CD4-positive, CD25-positive, alpha-beta regulatory T cell (primary cell): ENCODE measurements at regions not wholly inside any gene's neighbourhood (a gene's known extent, or its start where the extent isn't known, plus 50 kb on each side); places are given as distances from the start of the nearest gene placed in this dataset.

Source experiments
- ATAC-seq, 2 donors: fragments of 150-1000 bp; cut with Tn5 transposase; one replicate each; pipeline ENCODE4 v1.10.0; 2021; ENCODE audit warnings: low read depth in 2 of 2, moderate number of reproducible peaks in 2 of 2, moderate library complexity in 1 of 2
- DNase-seq, 3 donors: peaks; one replicate each; pipeline versions ENCODE4 v3.0.0 to v3.0.0-alpha.2; 2012 to 2022; ENCODE audit warnings: mixed read lengths in 1 of 3
- H3K27ac ChIP-seq: one replicate; pipeline ENCODE4 v1.7.0; 2013; ENCODE audit warnings: mild to moderate bottlenecking, low read length; ENCODE audit not compliant: insufficient read depth, poor library complexity, severe bottlenecking
- H3K27me3 ChIP-seq: one replicate; pipeline ENCODE4 v1.7.0; 2013; ENCODE audit warnings: low read length; ENCODE audit not compliant: control insufficient read depth, insufficient read depth
- H3K36me3 ChIP-seq: one replicate; pipeline ENCODE4 v1.7.0; 2013; ENCODE audit warnings: mild to moderate bottlenecking, low read length, moderate library complexity; ENCODE audit not compliant: control insufficient read depth, insufficient read depth
- H3K4me1 ChIP-seq: 2 replicates; pipeline ENCODE4 v1.7.0; 2013; ENCODE audit warnings: mild to moderate bottlenecking, low read length; ENCODE audit not compliant: insufficient read depth, control insufficient read depth, poor library complexity, severe bottlenecking
- H3K4me3 ChIP-seq: one replicate; pipeline ENCODE4 v1.7.0; 2013; ENCODE audit warnings: low read depth, mild to moderate bottlenecking, low read length, moderate library complexity
- H3K9me3 ChIP-seq, 2 experiments: 1 replicate in 1 of 2; 2 replicates in 1 of 2; pipeline ENCODE4 v1.7.0; 2013; ENCODE audit warnings: low read length in 2 of 2, mild to moderate bottlenecking in 1 of 2, moderate library complexity in 1 of 2; ENCODE audit not compliant: control insufficient read depth in 2 of 2
- H3K27ac Mint-ChIP-seq, 3 donors: one replicate each; pipeline ENCODE4 v1.8.0; 2020 to 2022; ENCODE audit warnings: mild to moderate bottlenecking in 3 of 3, mixed read lengths in 3 of 3, moderate library complexity in 2 of 3
- H3K27me3 Mint-ChIP-seq: one replicate; pipeline ENCODE4 v1.8.0; 2022; ENCODE audit warnings: mild to moderate bottlenecking, mixed read lengths
- H3K36me3 Mint-ChIP-seq: one replicate; pipeline ENCODE4 v1.8.0; 2020; ENCODE audit warnings: mixed read lengths
- H3K4me1 Mint-ChIP-seq, 4 donors: one replicate each; pipeline ENCODE4 v1.8.0; 2020 to 2022; ENCODE audit warnings: mixed read lengths in 4 of 4, mild to moderate bottlenecking in 1 of 4
- H3K4me3 Mint-ChIP-seq, 4 donors: one replicate each; pipeline ENCODE4 v1.8.0; 2020 to 2022; ENCODE audit warnings: mild to moderate bottlenecking in 4 of 4, mixed read lengths in 4 of 4, moderate library complexity in 3 of 4
- H3K9me3 Mint-ChIP-seq, 7 donors: one replicate each; pipeline ENCODE4 v1.8.0; 2020 to 2022; ENCODE audit warnings: mixed read lengths in 7 of 7, mild to moderate bottlenecking in 3 of 7, moderate library complexity in 2 of 7

GRCh38 chr1:36706416-36706815 is 223.7 kb upstream of the CSF3R start:
- no peak overlapping the region for H3K4me3 Mint-ChIP-seq
- peaks cover 20% of the 10 kb centered on the region for H3K27me3 Mint-ChIP-seq
- H3K36me3 ChIP-seq: no peaks in the 10 kb centered on the region

GRCh38 chr1:36705629-36706028 is 222.9 kb upstream of the CSF3R start:
- H3K4me3 ChIP-seq: no peak overlapping the region
- H3K27me3 ChIP-seq: no peaks in the 10 kb centered on the region
- H3K9me3 Mint-ChIP-seq: peaks cover 0 to 2% (median 0%) of the 10 kb centered on the region in 7 donors
- DNase-seq (no peak), ATAC-seq (no peak)
- no peaks in the 10 kb centered on the region for H3K9me3 ChIP-seq
- no peaks in the 10 kb centered on the region for H3K36me3 Mint-ChIP-seq
- no peaks in the 10 kb centered on the region for H3K36me3 ChIP-seq
- no peaks in the 10 kb centered on the region for H3K4me1 ChIP-seq
- no peak overlapping the region for H3K27ac ChIP-seq
- H3K27ac Mint-ChIP-seq: no peak overlapping the region
- no peak overlapping the region for H3K4me3 Mint-ChIP-seq
- peaks cover 0 to 6% (median 3%) of the 10 kb centered on the region in 4 donors for H3K4me1 Mint-ChIP-seq
- peaks cover 16% of the 10 kb centered on the region for H3K27me3 Mint-ChIP-seq

More at GRCh38 chr1:36706416-36706815, 223.7 kb upstream of the CSF3R start:
- H3K27me3 ChIP-seq: no peaks in the 10 kb centered on the region
- Mint-ChIP-seq H3K9me3 (peaks cover 0 to 2% (median 0%) of the 10 kb centered on the region in 7 donors), H3K27ac (no peak overlapping the region), H3K36me3 (no peaks in the 10 kb centered on the region), H3K4me1 (peaks cover 0 to 6% (median 3%) of the 10 kb centered on the region in 4 donors)
- no peaks in the 10 kb centered on the region for H3K4me1 ChIP-seq
- H3K4me3 ChIP-seq: no peak overlapping the region
- no peak overlapping the region for H3K27ac ChIP-seq
- H3K9me3 ChIP-seq: no peaks in the 10 kb centered on the region
- DNase-seq: no peak
- ATAC-seq: no peak

- Mint-ChIP-seq H3K27ac (no peak overlapping the region), H3K27me3 (peaks cover 14% of the 10 kb centered on the region), H3K4me1 (peaks cover 0 to 6% (median 3%) of the 10 kb centered on the region in 4 donors), H3K9me3 (peaks cover 0 to 2% (median 0%) of the 10 kb centered on the region in 7 donors), H3K36me3 (no peaks in the 10 kb centered on the region), H3K4me3 (no peak overlapping the region)
- no peaks in the 10 kb centered on the region for H3K36me3 ChIP-seq
- H3K4me1 ChIP-seq: no peaks in the 10 kb centered on the region
- no peaks in the 10 kb centered on the region for H3K9me3 ChIP-seq
- no peak overlapping the region for H3K27ac ChIP-seq
- no peaks in the 10 kb centered on the region for H3K27me3 ChIP-seq
- ATAC-seq: peak in 1 of 2 donors; percentile 63
- H3K4me3 ChIP-seq: no peak overlapping the region
- DNase-seq: peak in 2 of 3 donors; percentile 20 to 68
Measured at GRCh38 chr1:36703526-36704208, 221.0 kb upstream of the CSF3R start.

GRCh38 chr1:36702963-36703362 is 220.2 kb upstream of the CSF3R start:
- Histone ChIP-seq H3K4me3 (no peak overlapping the region), H3K27me3 (no peaks in the 10 kb centered on the region), H3K27ac (no peak overlapping the region), H3K36me3 (no peaks in the 10 kb centered on the region), H3K9me3 (no peaks in the 10 kb centered on the region), H3K4me1 (no peaks in the 10 kb centered on the region)
- H3K4me3 Mint-ChIP-seq: no peak overlapping the region
- no peak for DNase-seq
- ATAC-seq: no peak
- H3K27ac Mint-ChIP-seq: no peak overlapping the region
- peaks cover 0 to 2% (median 0%) of the 10 kb centered on the region in 7 donors for H3K9me3 Mint-ChIP-seq
- H3K36me3 Mint-ChIP-seq: no peaks in the 10 kb centered on the region
- H3K27me3 Mint-ChIP-seq: peaks cover 14% of the 10 kb centered on the region
- peaks cover 0 to 6% (median 3%) of the 10 kb centered on the region in 4 donors for H3K4me1 Mint-ChIP-seq

GRCh38 chr1:36699113-36699911 is 216.6 kb upstream of the CSF3R start:
- H3K4me3 ChIP-seq: no peak overlapping the region
- no peak overlapping the region for H3K4me3 Mint-ChIP-seq
- H3K27ac ChIP-seq: no peak overlapping the region
- H3K36me3 Mint-ChIP-seq: no peaks in the 10 kb centered on the region
- peaks cover 0 to 6% (median 3%) of the 10 kb centered on the region in 4 donors for H3K4me1 Mint-ChIP-seq
- DNase-seq (no peak), ATAC-seq (no peak)
- no peak overlapping the region for H3K27ac Mint-ChIP-seq
- H3K27me3 ChIP-seq: no peaks in the 10 kb centered on the region
- no peaks in the 10 kb centered on the region for H3K36me3 ChIP-seq
- no peaks in the 10 kb centered on the region for H3K4me1 ChIP-seq
- peaks cover 9% of the 10 kb centered on the region for H3K27me3 Mint-ChIP-seq
- no peaks in the 10 kb centered on the region for H3K9me3 Mint-ChIP-seq
- no peaks in the 10 kb centered on the region for H3K9me3 ChIP-seq

- ATAC-seq: no peak
- peaks cover 4% of the 10 kb centered on the region for H3K27me3 Mint-ChIP-seq
- no peaks in the 10 kb centered on the region for H3K9me3 Mint-ChIP-seq
Measured at GRCh38 chr1:36697836-36698605, 215.3 kb upstream of the CSF3R start.

GRCh38 chr1:36696261-36696940 is 213.7 kb upstream of the CSF3R start:
- H3K27me3 ChIP-seq: no peaks in the 10 kb centered on the region
- Mint-ChIP-seq H3K4me3 (no peak overlapping the region), H3K4me1 (no peaks in the 10 kb centered on the region), H3K36me3 (no peaks in the 10 kb centered on the region), H3K27me3 (peaks cover 4% of the 10 kb centered on the region), H3K9me3 (no peaks in the 10 kb centered on the region), H3K27ac (no peak overlapping the region)
- no peaks in the 10 kb centered on the region for H3K36me3 ChIP-seq
- DNase-seq: no peak
- H3K4me3 ChIP-seq: no peak overlapping the region
- no peak for ATAC-seq
- no peaks in the 10 kb centered on the region for H3K4me1 ChIP-seq
- H3K9me3 ChIP-seq: no peaks in the 10 kb centered on the region
- H3K27ac ChIP-seq: no peak overlapping the region

More at GRCh38 chr1:36697836-36698605, 215.3 kb upstream of the CSF3R start:
- Histone ChIP-seq H3K27me3 (no peaks in the 10 kb centered on the region), H3K9me3 (no peaks in the 10 kb centered on the region), H3K4me1 (no peaks in the 10 kb centered on the region), H3K4me3 (no peak overlapping the region), H3K27ac (no peak overlapping the region), H3K36me3 (no peaks in the 10 kb centered on the region)
- Mint-ChIP-seq H3K4me3 (no peak overlapping the region), H3K4me1 (no peaks in the 10 kb centered on the region), H3K27ac (no peak overlapping the region), H3K36me3 (no peaks in the 10 kb centered on the region)
- no peak for DNase-seq
